GM12878 (cell line): ENCODE measurements at regions not wholly inside any gene's neighbourhood (a gene's known extent, or its start where the extent isn't known, plus 50 kb on each side); places are given as distances from the start of the nearest gene placed in this dataset.

Source experiments
- ATAC-seq: fragments of 200-7000 bp; cut with Tn5 transposase; 3 replicates; pipeline ENCODE4 v1.9.1; 2020; ENCODE audit warnings: mild to moderate bottlenecking, moderate library complexity
- BruUV-seq: library from RNA; stranded (reverse); fragments of 400-500 nt; replicated peaks from 2 replicates; lab custom pipeline; 2021; lab: Mats Ljungman, UMichigan
- CTCF ChIA-PET: fragments of 300-600 bp; sonication (Branson Sonifier 250); formaldehyde crosslinking; extraction: SDS; loops from one replicate; lab custom pipeline; 2021; ENCODE audit warnings: inconsistent platforms; lab: Yijun Ruan, JAX
- POLR2A ChIA-PET: fragments of 350-600 bp; formaldehyde crosslinking; extraction: SDS; loops from one replicate; lab custom pipeline; 2021; ENCODE audit warnings: inconsistent platforms; lab: Charles Lee
- RAD21 ChIA-PET: fragments of 300-600 bp; sonication (Branson Sonifier 250); formaldehyde crosslinking; loops from one replicate; lab custom pipeline; 2023; ENCODE audit warnings: antibody characterized with exemption; ENCODE audit not compliant: unreplicated experiment; lab: Charles Lee
- SMC1A ChIA-PET: fragments of 300-600 bp; sonication (Branson Sonifier 250); formaldehyde crosslinking; loops from one replicate; lab custom pipeline; 2023; ENCODE audit not compliant: unreplicated experiment, uncharacterized antibody; lab: Charles Lee
- DNase-seq: peaks from one replicate; pipeline ENCODE4 v3.0.0-alpha.2; 2011; ENCODE audit warnings: low read depth, low spot score
- FAIRE-seq: peaks from 3 replicates; lab custom pipeline; 2011; peaks lifted over from hg19 to GRCh38; lab: Jason Lieb, UNC
- H2AFZ ChIP-seq: 2 replicates; pipeline ENCODE4 v1.6.0; 2011; ENCODE audit warnings: low read depth, low read length, control low read depth; ENCODE audit not compliant: control insufficient read depth
- H3K27ac ChIP-seq: 2 replicates; pipeline ENCODE4 v1.5.1; 2011; ENCODE audit warnings: control low read depth; ENCODE audit not compliant: control insufficient read depth, insufficient read depth
- H3K27me3 ChIP-seq, 2 experiments: replicated peaks in 1 of 2; 2 replicates each; pipeline versions ENCODE4 v1.6.0 to v1.6.1; 2011; ENCODE audit warnings: low read length in 1 of 2; ENCODE audit not compliant: control insufficient read depth in 2 of 2, insufficient read depth in 2 of 2
- H3K36me3 ChIP-seq, 2 experiments: 2 replicates each; pipeline ENCODE4 v1.5.1; 2011; ENCODE audit warnings: low read length in 1 of 2; ENCODE audit not compliant: control insufficient read depth in 2 of 2, insufficient read depth in 2 of 2
- H3K4me1 ChIP-seq: 2 replicates; pipeline ENCODE4 v1.6.1; 2011; ENCODE audit warnings: mild to moderate bottlenecking, low read length, moderate library complexity, mixed read lengths; ENCODE audit not compliant: control insufficient read depth, insufficient read depth
- H3K4me2 ChIP-seq: 2 replicates; pipeline ENCODE4 v1.6.0; 2011; ENCODE audit warnings: control low read depth; ENCODE audit not compliant: control insufficient read depth, insufficient read depth
- H3K4me3 ChIP-seq: fragments of 200-600 bp; sonication (generic); 2 replicates; pipeline ENCODE4 v1.5.1; 2016
- H3K79me2 ChIP-seq: 2 replicates; pipeline ENCODE4 v1.6.0; 2011; ENCODE audit warnings: low read length; ENCODE audit not compliant: control insufficient read depth, insufficient read depth
- H3K9ac ChIP-seq: 2 replicates; pipeline ENCODE4 v1.8.0; 2011; ENCODE audit warnings: low read length, control low read depth, mixed read lengths; ENCODE audit not compliant: control insufficient read depth, insufficient read depth
- H3K9me3 ChIP-seq: replicated peaks from 3 replicates; pipeline ENCODE4 v1.5.1; 2011; ENCODE audit warnings: mild to moderate bottlenecking, low read length; ENCODE audit not compliant: control insufficient read depth, insufficient read depth
- H4K20me1 ChIP-seq: 2 replicates; pipeline ENCODE4 v1.6.0; 2011; ENCODE audit not compliant: control insufficient read depth, insufficient read depth
- E2F4 ChIP-seq: IDR thresholded peaks from 2 replicates; pipeline ENCODE4 v1.6.1; 2012; ENCODE audit warnings: low read depth, low read length, improper control_type of control experiment
- GABPA ChIP-seq: IDR thresholded peaks from 2 replicates; pipeline ENCODE4 v1.6.1; 2014; ENCODE audit warnings: antibody characterized with exemption, low read depth, mild to moderate bottlenecking, inconsistent platforms
- RFX5 ChIP-seq: IDR thresholded peaks from 2 replicates; pipeline ENCODE4 v1.6.1; 2011; ENCODE audit warnings: low read depth, low read length, improper control_type of control experiment
- SUZ12 ChIP-seq: fragments of 200-600 bp; sonication (generic); IDR thresholded peaks from one replicate; pipeline ENCODE4 v1.6.1; 2018; ENCODE audit warnings: antibody characterized with exemption, mild to moderate bottlenecking; ENCODE audit not compliant: unreplicated experiment
- ZNF592 ChIP-seq: fragments of 450-650 bp; IDR thresholded peaks from 2 replicates; pipeline ENCODE4 v1.6.1; 2017; ENCODE audit warnings: mild to moderate bottlenecking, moderate library complexity
- ZSCAN29 ChIP-seq: fragments of 450-650 bp; IDR thresholded peaks from 2 replicates; pipeline ENCODE4 v1.6.1; 2017; ENCODE audit warnings: mild to moderate bottlenecking, moderate library complexity
- WGBS: methylation state at CpG from one replicate; pipeline ENCODE4 v1.1.6; 2016; ENCODE audit warnings: low lambda C conversion rate; ENCODE audit not compliant: insufficient replicate concordance, insufficient coverage; ENCODE audit errors: missing lambda C conversion rate; 5-methylcytosine and 5-hydroxymethylcytosine counted together
- in situ Hi-C: fragments of 300-500 bp; cut with MboI; formaldehyde crosslinking; loops from 9 replicates; pipeline ENCODE4 v1.14.3; 2018; ENCODE audit warnings: mixed read lengths
- intact Hi-C: fragments of 100-400 bp; cut with micrococcal nuclease; formaldehyde crosslinking; loops from one replicate; pipeline ENCODE4 v1.14.2; 2022; ENCODE audit not compliant: unreplicated experiment

GRCh38 chr10:108684431-108684830 lies 1238.9 kb downstream of the XPNPEP1 start:
- 10% methylated on average over 2 of the region's 2 CpGs for WGBS
- H3K27ac ChIP-seq: no peak overlapping the region
- ChIA-PET CTCF (interaction anchor here (0.5 kb wide), 1 partner anchor 72 kb away, joined by 3 read pairs; no protein-coding TSS in a partner anchor), SMC1A (interaction anchor here (1.4 kb wide), 1 partner anchor 10 kb away, joined by 5 read pairs; no protein-coding TSS in a partner anchor), POLR2A (no interaction called here), RAD21 (no interaction called here)
- no peak for FAIRE-seq
- H2AFZ ChIP-seq: no peak overlapping the region
- no peaks in the 10 kb centered on the region for H4K20me1 ChIP-seq
- ATAC-seq: no peak
- no peak for DNase-seq
- TF ChIP-seq GABPA: no peak
- no peak for TF ChIP-seq E2F4
- TF ChIP-seq ZNF592: no peak
- no peak for TF ChIP-seq SUZ12
- TF ChIP-seq ZSCAN29: no peak
- no peak for TF ChIP-seq RFX5
- H3K9ac ChIP-seq: no peak overlapping the region
- H3K4me2 ChIP-seq: no peak overlapping the region
- H3K36me3 ChIP-seq: no peaks in the 10 kb centered on the region
- no TSS peak for BruUV-seq
- no peaks in the 10 kb centered on the region for H3K27me3 ChIP-seq
- no peaks in the 10 kb centered on the region for H3K79me2 ChIP-seq
- H3K4me3 ChIP-seq: no peak overlapping the region
- in situ Hi-C loops: no loop called here
- intact Hi-C loops: no loop called here
- H3K9me3 ChIP-seq: no peaks in the 10 kb centered on the region; the same call in 2 of the 3 replicates
- H3K4me1 ChIP-seq: no peaks in the 10 kb centered on the region
